HCT116 (cell line): ENCODE measurements at regions not wholly inside any gene's neighbourhood (a gene's known extent, or its start where the extent isn't known, plus 50 kb on each side); places are given as distances from the start of the nearest gene placed in this dataset.

ENCODE experiments used
- ATAC-seq: fragments of 200-7000 bp; cut with Tn5 transposase; 2 replicates; pipeline ENCODE4 v1.9.1; 2020; ENCODE audit warnings: mild to moderate bottlenecking, moderate library complexity
- BruUV-seq: library from RNA; stranded (reverse); fragments of 400-500 nt; replicated peaks from 2 replicates; lab custom pipeline; 2021; lab: Mats Ljungman, UMichigan
- CTCF ChIA-PET: fragments of 300-600 bp; sonication (Branson Sonifier 250); formaldehyde crosslinking; loops from one replicate; lab custom pipeline; 2021; ENCODE audit warnings: antibody characterized with exemption; lab: Charles Lee
- POLR2A ChIA-PET: fragments of 300-600, 350-600 bp; sonication (Branson Sonifier 250); formaldehyde crosslinking; loops from one replicate; lab custom pipeline; 2021; ENCODE audit warnings: antibody characterized with exemption; lab: Charles Lee
- RAD21 ChIA-PET, 2 experiments: fragments of 300-600 bp; sonication (Branson Sonifier 250); formaldehyde crosslinking; loops; one replicate each; lab custom pipeline; 2023; ENCODE audit warnings: low total read pairs in 2 of 2; ENCODE audit not compliant: uncharacterized antibody in 2 of 2, unreplicated experiment in 2 of 2, low non-redundant PET in 1 of 2; lab: Charles Lee
- DNase-seq: peaks from one replicate; pipeline ENCODE4 v3.0.0-alpha.2; 2010; ENCODE audit warnings: low read depth, low spot score
- H2AFZ ChIP-seq: fragments of 200-600 bp; shearing (Covaris generic), sonication (generic); 2 replicates; pipeline ENCODE4 v1.6.1; 2017; ENCODE audit warnings: low read depth, mixed run types, mixed read lengths, antibody characterized with exemption, low read length; ENCODE audit not compliant: poor library complexity, severe bottlenecking
- H3K27ac ChIP-seq: 2 replicates; pipeline ENCODE4 v1.5.1; 2012; ENCODE audit warnings: low read depth, low read length
- H3K27me3 ChIP-seq: fragments of 200-600 bp; sonication (generic); 2 replicates; pipeline ENCODE4 v1.6.1; 2016; ENCODE audit warnings: mixed run types, low read length, mixed read lengths; ENCODE audit not compliant: insufficient read depth
- H3K36me3 ChIP-seq, 2 experiments: fragments of 200-500 bp in 1 of 2; fragments of 200-600 bp in 1 of 2; sonication (Bioruptor generic) in 1 of 2; sonication (generic) in 1 of 2; 2 replicates each; pipeline versions ENCODE4 v1.5.1 to v1.6.1; 2014 to 2016; ENCODE audit warnings: low read length in 2 of 2, inconsistent platforms in 1 of 2, mixed read lengths in 1 of 2, mixed run types in 1 of 2; ENCODE audit not compliant: insufficient read depth in 2 of 2, control insufficient read depth in 1 of 2
- H3K4me1 ChIP-seq, 2 experiments: fragments of 200-600 bp in 1 of 2; sonication (generic) in 1 of 2; 2 replicates each; pipeline versions ENCODE4 v1.5.1 to v1.6.1; 2012 to 2017; ENCODE audit warnings: low read length in 2 of 2, inconsistent platforms in 1 of 2, mild to moderate bottlenecking in 1 of 2, mixed read lengths in 1 of 2, mixed run types in 1 of 2, moderate library complexity in 1 of 2; ENCODE audit not compliant: insufficient read depth in 2 of 2, control insufficient read depth in 1 of 2
- H3K4me2 ChIP-seq: fragments of 200-600 bp; sonication (generic); 2 replicates; pipeline ENCODE4 v1.6.1; 2017; ENCODE audit warnings: mixed run types, low read length, mixed read lengths
- H3K4me3 ChIP-seq, 2 experiments: fragments of 200-600 bp in 1 of 2; sonication (generic) in 1 of 2; replicated peaks in 1 of 2; 2 replicates each; pipeline ENCODE4 v1.5.1; 2011 to 2016; ENCODE audit warnings: low read length in 2 of 2, control low read depth in 1 of 2, low read depth in 1 of 2, mild to moderate bottlenecking in 1 of 2, mixed read lengths in 1 of 2, mixed run types in 1 of 2
- H3K79me2 ChIP-seq: fragments of 200-600 bp; sonication (generic); 2 replicates; pipeline ENCODE4 v1.6.1; 2017; ENCODE audit warnings: mild to moderate bottlenecking, mixed run types, low read length, moderate library complexity, mixed read lengths; ENCODE audit not compliant: insufficient read depth
- H3K9ac ChIP-seq: fragments of 200-600 bp; sonication (generic); 2 replicates; pipeline ENCODE4 v1.6.1; 2016; ENCODE audit warnings: low read length, mixed read lengths
- H3K9me2 ChIP-seq: fragments of 200-600 bp; sonication (generic), shearing (Covaris generic); 2 replicates; pipeline ENCODE4 v1.6.1; 2017; ENCODE audit warnings: mixed run types, mild to moderate bottlenecking, moderate library complexity; ENCODE audit not compliant: insufficient read depth
- H3K9me3 ChIP-seq, 2 experiments: fragments of 200-500 bp in 1 of 2; fragments of 200-600 bp in 1 of 2; sonication (Bioruptor generic) in 1 of 2; sonication (generic) in 1 of 2; 2 replicates each; pipeline ENCODE4 v1.6.1; 2014 to 2017; ENCODE audit warnings: low read length in 2 of 2, mixed read lengths in 2 of 2, inconsistent platforms in 1 of 2, low read depth in 1 of 2, mild to moderate bottlenecking in 1 of 2, mixed run types in 1 of 2, moderate library complexity in 1 of 2; ENCODE audit not compliant: control insufficient read depth in 1 of 2, insufficient read depth in 1 of 2
- H4K20me1 ChIP-seq: fragments of 200-600 bp; sonication (generic), shearing (Covaris generic); 2 replicates; pipeline ENCODE4 v1.6.1; 2017; ENCODE audit warnings: mixed run types, mild to moderate bottlenecking, moderate library complexity; ENCODE audit not compliant: insufficient read depth
- FOSL1 ChIP-seq: IDR thresholded peaks from 2 replicates; pipeline ENCODE4 v1.6.1; 2012; ENCODE audit warnings: low read depth
- JUND ChIP-seq: IDR thresholded peaks from 2 replicates; pipeline ENCODE4 v1.6.1; 2012
- REST ChIP-seq: IDR thresholded peaks from 2 replicates; pipeline ENCODE4 v1.6.1; 2012; ENCODE audit warnings: low read depth
- SIN3A ChIP-seq: IDR thresholded peaks from 2 replicates; pipeline ENCODE4 v1.6.1; 2012; ENCODE audit warnings: low read depth
- TCF7L2 ChIP-seq: IDR thresholded peaks from 2 replicates; pipeline ENCODE4 v1.7.0; 2011; ENCODE audit warnings: borderline replicate concordance, inconsistent platforms; ENCODE audit not compliant: insufficient read depth, insufficient read length; ENCODE audit errors: extremely low read depth
- ZFX ChIP-seq: fragments of 450-650 bp; IDR thresholded peaks from 2 replicates; pipeline ENCODE4 v1.6.1; 2017
- intact Hi-C: fragments of 100-400 bp; cut with micrococcal nuclease; formaldehyde crosslinking; loops from 2 replicates; pipeline ENCODE4 v1.10.0; 2022

GRCh38 chr21:38067086-38067739, 151.0 kb upstream of the KCNJ6 start:
- H3K4me1 ChIP-seq = no peaks in the 10 kb centered on the region
- H4K20me1 ChIP-seq = no peaks in the 10 kb centered on the region
- no peak overlapping the region for H3K27ac ChIP-seq
- H3K4me3 ChIP-seq = no peak overlapping the region
- H3K27me3 ChIP-seq = no peaks in the 10 kb centered on the region
- H3K36me3 ChIP-seq = no peaks in the 10 kb centered on the region
- no peak for DNase-seq
- intact Hi-C loops = no loop called here
- ATAC-seq = no peak
- ChIA-PET RAD21 (no interaction called here), CTCF (no interaction called here), POLR2A (no interaction called here)
- no peak overlapping the region for H3K4me2 ChIP-seq
- H3K9ac ChIP-seq = no peak overlapping the region
- H3K9me2 ChIP-seq = no peaks in the 10 kb centered on the region
- BruUV-seq = no TSS peak
- no peak for TF ChIP-seq ZFX
- no peak for TF ChIP-seq FOSL1
- peaks cover 0 to 30% of the 10 kb centered on the region in 2 experiments; a peak in 2 of 4 replicates for H3K9me3 ChIP-seq
- H2AFZ ChIP-seq = no peak overlapping the region
- no peaks in the 10 kb centered on the region for H3K79me2 ChIP-seq

- intact Hi-C loops = no loop called here
- H3K9me2 ChIP-seq = no peaks in the 10 kb centered on the region
- POLR2A ChIA-PET = no interaction called here
- H3K27me3 ChIP-seq = no peaks in the 10 kb centered on the region
- CTCF ChIA-PET = no interaction called here
- H3K27ac ChIP-seq = no peak overlapping the region
- H3K36me3 ChIP-seq = no peaks in the 10 kb centered on the region
- no peak for DNase-seq
- H3K4me3 ChIP-seq = no peak overlapping the region
- no peaks in the 10 kb centered on the region for H3K4me1 ChIP-seq
- no peaks in the 10 kb centered on the region for H4K20me1 ChIP-seq
- no peak overlapping the region for H2AFZ ChIP-seq
- no peak for ATAC-seq
- no TSS peak for BruUV-seq
- H3K9ac ChIP-seq = no peak overlapping the region
- RAD21 ChIA-PET = no interaction called here
- H3K4me2 ChIP-seq = no peak overlapping the region
- TF ChIP-seq REST (no peak), SIN3A (no peak), JUND (no peak), TCF7L2 (no peak)
- H3K79me2 ChIP-seq = no peaks in the 10 kb centered on the region
- H3K9me3 ChIP-seq = peaks cover 0 to 16% of the 10 kb centered on the region in 2 experiments; a peak in 3 of 4 replicates
Observed at GRCh38 chr21:38072489-38072888, 156.2 kb upstream of the KCNJ6 start.
